Ascending aorta (tissue), 2 donors: ENCODE measurements at regions not wholly inside any gene's neighbourhood (a gene's known extent, or its start where the extent isn't known, plus 50 kb on each side); places are given as distances from the start of the nearest gene placed in this dataset.

Source experiments
- DNase-seq, 2 donors: peaks; one replicate each; pipeline ENCODE4 v3.0.0-alpha.2; 2019; ENCODE audit warnings: low spot score in 2 of 2
- H3K27ac ChIP-seq, 2 donors: fragments of 200-600 bp; sonication (generic); one replicate each; pipeline ENCODE4 v1.5.1; 2016 to 2017; ENCODE audit warnings: mild to moderate bottlenecking in 1 of 2
- H3K27me3 ChIP-seq: fragments of 200-600 bp; sonication (generic); one replicate; pipeline ENCODE4 v1.5.1; 2017
- H3K36me3 ChIP-seq, 2 donors: fragments of 200-600 bp; sonication (generic); one replicate each; pipeline ENCODE4 v1.5.1; 2016
- H3K4me1 ChIP-seq, 2 donors: fragments of 200-600 bp; sonication (generic); one replicate each; pipeline ENCODE4 v1.5.1; 2016 to 2017; ENCODE audit warnings: mild to moderate bottlenecking in 1 of 2
- H3K4me3 ChIP-seq, 2 donors: fragments of 200-600 bp; sonication (generic); one replicate each; pipeline ENCODE4 v1.5.1; 2016 to 2017; ENCODE audit warnings: mild to moderate bottlenecking in 1 of 2
- H3K9me3 ChIP-seq, 2 donors: fragments of 200-600 bp; sonication (generic); one replicate each; pipeline ENCODE4 v1.5.1; 2016
- intact Hi-C: fragments of 100-400 bp; cut with DNase I; formaldehyde crosslinking; loops from one replicate; pipeline ENCODE4 v1.15.1; 2023
- TF ChIP-seq, protein P1 (sequence below), 3 experiments: fragments of 200-600 bp in 2 of 3; fragments of 450-650 bp in 1 of 3; sonication (generic) in 2 of 3; IDR thresholded peaks; one replicate each; pipeline ENCODE4 v1.5.1; 2016 to 2019; ENCODE audit warnings: antibody characterized with exemption in 3 of 3, mild to moderate bottlenecking in 1 of 3, moderate library complexity in 1 of 3

DNA sequence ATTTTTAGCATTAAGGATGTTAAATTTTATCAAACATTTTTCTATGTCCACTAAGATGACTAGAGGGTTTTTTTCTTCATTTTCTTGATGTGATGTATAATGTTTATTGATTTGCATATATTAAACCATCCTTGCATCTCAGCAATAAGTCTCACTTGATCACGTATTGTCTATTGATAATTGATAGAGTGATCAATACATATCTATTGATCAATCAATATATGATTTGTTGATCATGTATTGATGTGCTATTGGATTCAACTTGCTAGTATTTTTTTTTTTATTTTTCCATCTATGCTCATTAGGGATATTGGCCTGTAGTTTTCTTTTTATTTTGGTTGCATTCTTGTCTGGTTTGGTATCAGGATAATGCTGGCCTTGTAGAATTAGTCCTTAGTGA, 2202.0 kb downstream of the PCDH9 start:
- no peak overlapping the region for H3K4me3 ChIP-seq
- H3K27ac ChIP-seq: no peak overlapping the region
- no peaks in the 10 kb centered on the region for H3K4me1 ChIP-seq
- H3K27me3 ChIP-seq: no peaks in the 10 kb centered on the region
- intact Hi-C loops: no loop called here
- TF ChIP-seq, protein P1, sequence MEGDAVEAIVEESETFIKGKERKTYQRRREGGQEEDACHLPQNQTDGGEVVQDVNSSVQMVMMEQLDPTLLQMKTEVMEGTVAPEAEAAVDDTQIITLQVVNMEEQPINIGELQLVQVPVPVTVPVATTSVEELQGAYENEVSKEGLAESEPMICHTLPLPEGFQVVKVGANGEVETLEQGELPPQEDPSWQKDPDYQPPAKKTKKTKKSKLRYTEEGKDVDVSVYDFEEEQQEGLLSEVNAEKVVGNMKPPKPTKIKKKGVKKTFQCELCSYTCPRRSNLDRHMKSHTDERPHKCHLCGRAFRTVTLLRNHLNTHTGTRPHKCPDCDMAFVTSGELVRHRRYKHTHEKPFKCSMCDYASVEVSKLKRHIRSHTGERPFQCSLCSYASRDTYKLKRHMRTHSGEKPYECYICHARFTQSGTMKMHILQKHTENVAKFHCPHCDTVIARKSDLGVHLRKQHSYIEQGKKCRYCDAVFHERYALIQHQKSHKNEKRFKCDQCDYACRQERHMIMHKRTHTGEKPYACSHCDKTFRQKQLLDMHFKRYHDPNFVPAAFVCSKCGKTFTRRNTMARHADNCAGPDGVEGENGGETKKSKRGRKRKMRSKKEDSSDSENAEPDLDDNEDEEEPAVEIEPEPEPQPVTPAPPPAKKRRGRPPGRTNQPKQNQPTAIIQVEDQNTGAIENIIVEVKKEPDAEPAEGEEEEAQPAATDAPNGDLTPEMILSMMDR (IDR thresholded peaks at IDR 0.05): no peak
- no peak for DNase-seq
- no peaks in the 10 kb centered on the region for H3K9me3 ChIP-seq
- no peaks in the 10 kb centered on the region for H3K36me3 ChIP-seq

DNA sequence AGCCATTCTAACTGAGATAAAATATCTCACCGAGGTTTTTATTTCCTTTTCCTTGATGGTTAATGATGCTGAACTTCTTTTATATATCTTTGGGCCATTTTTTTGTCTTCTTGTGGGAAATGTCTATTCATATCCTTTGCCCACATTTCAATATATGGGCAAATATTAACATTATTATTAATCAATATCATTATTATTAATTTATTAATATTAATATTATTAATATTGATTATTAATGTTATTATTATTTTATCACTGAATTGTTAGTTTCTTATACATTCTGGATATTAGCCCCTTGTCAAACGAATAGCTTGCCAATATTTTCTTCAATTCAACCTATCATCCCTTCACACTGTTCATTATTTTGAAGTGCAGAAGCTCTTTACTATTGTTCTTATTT, 2203.6 kb downstream of the PCDH9 start:
- H3K4me1 ChIP-seq: no peaks in the 10 kb centered on the region
- H3K4me3 ChIP-seq: no peak overlapping the region
- no peak overlapping the region for H3K27ac ChIP-seq
- intact Hi-C loops: no loop called here
- H3K9me3 ChIP-seq: no peaks in the 10 kb centered on the region
- no peaks in the 10 kb centered on the region for H3K36me3 ChIP-seq
- H3K27me3 ChIP-seq: no peaks in the 10 kb centered on the region
- TF ChIP-seq, protein P1 (IDR thresholded peaks at IDR 0.05): no peak
- no peak for DNase-seq

DNA sequence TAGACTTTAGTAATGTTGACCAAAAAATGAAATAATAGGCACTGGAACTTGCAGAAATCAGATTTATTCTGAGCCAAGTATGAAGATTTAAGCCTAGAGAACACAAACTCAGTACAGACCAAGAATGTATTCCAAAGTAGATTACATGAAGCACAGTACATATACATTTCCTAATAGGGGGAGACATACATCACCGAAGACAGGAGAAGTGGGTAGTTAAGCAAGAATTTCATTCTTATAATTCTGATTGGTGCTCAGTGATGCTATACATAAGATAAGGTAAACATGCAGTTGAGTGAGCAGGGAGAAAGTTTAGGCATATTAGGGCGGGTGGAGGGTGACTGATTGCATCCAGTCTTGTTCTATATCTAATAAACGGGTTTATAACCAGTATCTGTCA, 2218.8 kb downstream of the PCDH9 start:
- intact Hi-C loops: no loop called here
- Histone ChIP-seq H3K27me3 (no peaks in the 10 kb centered on the region), H3K27ac (no peak overlapping the region), H3K4me1 (no peaks in the 10 kb centered on the region), H3K9me3 (no peaks in the 10 kb centered on the region), H3K36me3 (no peaks in the 10 kb centered on the region), H3K4me3 (no peak overlapping the region)
- no peak for DNase-seq
- TF ChIP-seq, protein P1 (IDR thresholded peaks at IDR 0.05): no peak

DNA sequence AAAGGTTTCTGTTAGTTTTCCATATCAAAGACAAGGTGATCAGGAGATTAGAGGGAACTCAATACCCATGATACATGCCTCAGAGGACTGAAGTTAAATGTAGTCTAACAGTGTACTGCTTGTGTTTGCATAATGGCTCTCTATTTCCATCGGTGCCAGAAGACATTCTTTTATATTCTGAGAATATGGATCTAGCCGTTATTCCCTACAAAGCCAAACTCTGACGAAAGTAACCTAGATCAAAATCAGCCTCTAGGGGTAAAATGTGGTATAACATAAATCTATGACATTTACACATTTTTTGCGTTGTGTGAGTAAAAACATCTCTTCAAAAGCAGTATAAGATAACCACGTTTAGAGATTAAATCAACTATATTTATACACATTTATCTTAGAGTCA, 2232.7 kb downstream of the PCDH9 start:
- TF ChIP-seq, protein P1 (IDR thresholded peaks at IDR 0.05): no peak

DNA sequence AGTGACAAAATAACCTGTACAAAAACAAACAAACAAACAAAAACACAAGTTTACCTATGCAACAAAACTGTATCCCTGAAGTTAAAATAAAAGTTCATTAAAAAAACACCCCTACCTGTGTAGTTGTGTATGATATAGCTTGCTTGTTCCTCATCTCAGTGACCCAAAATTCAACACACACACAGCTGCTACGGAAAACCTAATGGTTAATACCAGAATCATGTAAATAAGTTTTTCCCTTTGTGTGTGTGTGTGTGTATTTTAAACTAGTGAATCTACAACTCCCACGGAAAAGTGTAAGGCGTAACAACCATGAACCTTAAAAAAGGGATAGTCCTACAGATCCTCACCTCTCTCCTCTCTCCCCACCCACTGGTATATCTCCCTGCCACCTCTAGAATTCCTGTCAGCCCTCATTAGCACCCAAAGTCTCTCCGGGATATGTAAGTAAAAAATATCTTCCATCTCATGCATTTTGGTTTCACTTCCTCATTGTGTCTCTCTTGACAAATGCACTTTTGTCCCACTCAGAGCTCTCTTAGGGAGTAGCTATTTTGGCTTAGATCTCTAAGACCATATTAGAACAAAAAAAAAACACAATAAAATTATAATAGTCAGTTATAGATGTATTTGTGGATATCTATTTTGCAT, 2236.5 kb downstream of the PCDH9 start:
- intact Hi-C loops: no loop called here
- Histone ChIP-seq H3K27ac (no peak overlapping the region), H3K4me3 (no peak overlapping the region), H3K36me3 (no peaks in the 10 kb centered on the region), H3K4me1 (no peaks in the 10 kb centered on the region), H3K27me3 (no peaks in the 10 kb centered on the region), H3K9me3 (no peaks in the 10 kb centered on the region)
- no peak for DNase-seq
- TF ChIP-seq, protein P1 (IDR thresholded peaks at IDR 0.05): no peak

More for the DNA sequence above, 2232.7 kb downstream of the PCDH9 start:
- intact Hi-C loops: no loop called here
- no peaks in the 10 kb centered on the region for H3K27me3 ChIP-seq
- H3K4me3 ChIP-seq: no peak overlapping the region
- no peaks in the 10 kb centered on the region for H3K9me3 ChIP-seq
- no peak overlapping the region for H3K27ac ChIP-seq
- H3K36me3 ChIP-seq: no peaks in the 10 kb centered on the region
- no peaks in the 10 kb centered on the region for H3K4me1 ChIP-seq
- no peak for DNase-seq

DNA sequence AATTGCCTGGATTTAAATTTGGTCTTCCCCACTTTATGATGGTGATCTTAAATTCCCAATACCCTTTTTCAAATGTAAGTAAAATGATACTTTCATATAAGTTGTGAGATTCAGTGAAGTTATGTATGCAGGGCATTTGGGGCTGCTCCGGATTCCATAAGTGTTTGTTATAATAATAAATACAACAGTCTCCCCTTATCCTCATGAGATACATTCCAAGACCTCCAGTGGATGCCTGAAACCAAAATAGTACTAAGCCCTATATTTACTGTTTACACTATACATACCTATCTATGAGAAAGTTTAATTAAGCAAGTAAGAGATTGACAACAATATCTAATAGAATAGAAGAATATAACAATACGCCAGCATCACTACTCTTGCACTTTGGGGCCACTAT, 2237.8 kb downstream of the PCDH9 start:
- Histone ChIP-seq H3K4me3 (no peak overlapping the region), H3K36me3 (no peaks in the 10 kb centered on the region), H3K4me1 (no peaks in the 10 kb centered on the region), H3K27me3 (no peaks in the 10 kb centered on the region), H3K27ac (no peak overlapping the region), H3K9me3 (no peaks in the 10 kb centered on the region)
- no peak for DNase-seq
- intact Hi-C loops: no loop called here
- TF ChIP-seq, protein P1 (IDR thresholded peaks at IDR 0.05): no peak
